LNCaP clone FGC (cell line): ENCODE measurements at regions not wholly inside any gene's neighbourhood (a gene's known extent, or its start where the extent isn't known, plus 50 kb on each side); places are given as distances from the start of the nearest gene placed in this dataset.

Source experiments
- DNase-seq: peaks from one replicate; pipeline ENCODE4 v3.0.0-alpha.2; 2011; ENCODE audit warnings: low read depth
- H3K4me3 ChIP-seq: 2 replicates; pipeline ENCODE4 v1.5.1; 2011; ENCODE audit warnings: mild to moderate bottlenecking, low read depth, low read length, control low read depth
- CTCF ChIP-seq: IDR thresholded peaks from 2 replicates; pipeline ENCODE4 v1.5.1; 2012; ENCODE audit warnings: mild to moderate bottlenecking; ENCODE audit not compliant: control insufficient read depth, insufficient read depth; ENCODE audit errors: extremely low read depth

GRCh38 chr11:116539836-116540418, 232.9 kb downstream of the BUD13 start:
- DNase-seq, result no peak
- TF ChIP-seq CTCF, result no peak
- no peak overlapping the region for H3K4me3 ChIP-seq

- no peak for TF ChIP-seq CTCF
- no peak for DNase-seq
- no peak overlapping the region for H3K4me3 ChIP-seq
Observed at GRCh38 chr11:116539211-116539610, 233.6 kb downstream of the BUD13 start.

GRCh38 chr11:116538677-116539076, 234.1 kb downstream of the BUD13 start:
- no peak for DNase-seq
- H3K4me3 ChIP-seq, result no peak overlapping the region
- no peak for TF ChIP-seq CTCF

GRCh38 chr11:116537709-116538108, 235.1 kb downstream of the BUD13 start:
- DNase-seq, result no peak
- no peak for TF ChIP-seq CTCF
- no peak overlapping the region for H3K4me3 ChIP-seq

- TF ChIP-seq CTCF, result no peak
- H3K4me3 ChIP-seq, result no peak overlapping the region
- no peak for DNase-seq
Observed at GRCh38 chr11:116537121-116537520, 235.7 kb downstream of the BUD13 start.

GRCh38 chr11:116536416-116536815, 236.4 kb downstream of the BUD13 start:
- DNase-seq, result no peak
- H3K4me3 ChIP-seq, result no peak overlapping the region

More at GRCh38 chr11:116536416-116536815, 236.4 kb downstream of the BUD13 start:
- TF ChIP-seq CTCF, result no peak
